IMR-90 (cell line): ENCODE measurements at regions not wholly inside any gene's neighbourhood (a gene's known extent, or its start where the extent isn't known, plus 50 kb on each side); places are given as distances from the start of the nearest gene placed in this dataset. TPM values are rescaled to one million over a fixed set of nuclear protein-coding genes. Genes with fewer than 3 reads are reported as not detected.
A peak's percentile ranks its signal among the peaks of the same experiment; 100 is the strongest.

Source experiments
- ATAC-seq: fragments of 200-7000 bp; cut with Tn5 transposase; 2 replicates; pipeline ENCODE4 v1.9.1; 2020; ENCODE audit warnings: low read depth, mild to moderate bottlenecking, moderate library complexity
- BruUV-seq: library from RNA; stranded (reverse); fragments of 400-500 nt; replicated peaks from 2 replicates; lab custom pipeline; 2021; lab: Mats Ljungman, UMichigan
- CTCF ChIA-PET: fragments of 300-600 bp; formaldehyde crosslinking; extraction: SDS; loops from one replicate; lab custom pipeline; 2021; ENCODE audit warnings: antibody characterized with exemption; lab: Yijun Ruan, JAX
- POLR2A ChIA-PET: fragments of 300-600 bp; sonication (Branson Sonifier 250); formaldehyde crosslinking; loops from one replicate; lab custom pipeline; 2022; ENCODE audit warnings: antibody characterized with exemption; ENCODE audit not compliant: unreplicated experiment; lab: Charles Lee
- DNase-seq: peaks from one replicate; pipeline ENCODE4 v3.0.0; 2013
- H2AFZ ChIP-seq: replicated peaks from 2 replicates; pipeline ENCODE3; 2013; ENCODE audit warnings: low read length, mild to moderate bottlenecking; ENCODE audit not compliant: poor library complexity
- H2AK5ac ChIP-seq: 2 replicates; pipeline ENCODE4 v1.6.1; 2013; ENCODE audit warnings: low read depth, low read length, inconsistent platforms
- H2AK9ac ChIP-seq: replicated peaks from 2 replicates; pipeline ENCODE3; 2013; ENCODE audit warnings: mild to moderate bottlenecking, low read depth, low read length, moderate library complexity; ENCODE audit not compliant: poor library complexity
- H2BK120ac ChIP-seq: 2 replicates; pipeline ENCODE4 v1.6.1; 2013; ENCODE audit warnings: low read depth, low read length, inconsistent platforms
- H2BK15ac ChIP-seq: 3 replicates; pipeline ENCODE4 v1.6.1; 2013; ENCODE audit warnings: low read depth, low read length, inconsistent platforms
- H2BK20ac ChIP-seq: 2 replicates; pipeline ENCODE4 v1.6.1; 2013; ENCODE audit warnings: low read depth, mild to moderate bottlenecking, inconsistent platforms, low read length, moderate library complexity
- H2BK5ac ChIP-seq: 2 replicates; pipeline ENCODE4 v1.6.1; 2013; ENCODE audit warnings: mild to moderate bottlenecking, low read depth, low read length, inconsistent platforms; ENCODE audit not compliant: poor library complexity, severe bottlenecking
- H3K14ac ChIP-seq: replicated peaks from 2 replicates; pipeline ENCODE4 v1.6.1; 2013; ENCODE audit warnings: low read depth, low read length, inconsistent platforms
- H3K18ac ChIP-seq: 2 replicates; pipeline ENCODE4 v1.6.1; 2013; ENCODE audit warnings: low read depth, low read length, control low read depth
- H3K23ac ChIP-seq: 2 replicates; pipeline ENCODE4 v1.6.1; 2013; ENCODE audit warnings: low read depth, low read length, inconsistent platforms
- H3K27ac ChIP-seq: 2 replicates; pipeline ENCODE4 v1.5.1; 2013; ENCODE audit warnings: mild to moderate bottlenecking, control low read depth, low read length; ENCODE audit not compliant: insufficient read depth
- H3K27me3 ChIP-seq: 2 replicates; pipeline ENCODE4 v1.6.1; 2013; ENCODE audit warnings: low read length; ENCODE audit not compliant: control insufficient read depth, insufficient read depth
- H3K36me3 ChIP-seq: 2 replicates; pipeline ENCODE4 v1.6.1; 2013; ENCODE audit warnings: low read length, mixed read lengths; ENCODE audit not compliant: control insufficient read depth, insufficient read depth
- H3K4ac ChIP-seq: 2 replicates; pipeline ENCODE4 v1.6.1; 2013; ENCODE audit warnings: low read depth, low read length, inconsistent platforms
- H3K4me1 ChIP-seq: 2 replicates; pipeline ENCODE4 v1.6.1; 2013; ENCODE audit warnings: low read length, mixed read lengths; ENCODE audit not compliant: control insufficient read depth, insufficient read depth
- H3K4me2 ChIP-seq: 2 replicates; pipeline ENCODE4 v1.6.1; 2013; ENCODE audit warnings: low read depth, mild to moderate bottlenecking, control low read depth, low read length, moderate library complexity
- H3K4me3 ChIP-seq: 2 replicates; pipeline ENCODE4 v1.5.1; 2013; ENCODE audit warnings: low read depth, mild to moderate bottlenecking, control low read depth, low read length, moderate library complexity; ENCODE audit not compliant: insufficient read depth
- H3K56ac ChIP-seq: 2 replicates; pipeline ENCODE4 v1.6.1; 2013; ENCODE audit warnings: low read length, inconsistent platforms; ENCODE audit not compliant: insufficient read depth; ENCODE audit errors: extremely low read depth
- H3K79me1 ChIP-seq, 2 experiments: 2 replicates each; pipeline ENCODE4 v1.6.1; 2013; ENCODE audit warnings: low read length in 2 of 2, inconsistent platforms in 1 of 2, low read depth in 1 of 2
- H3K9ac ChIP-seq: 2 replicates; pipeline ENCODE4 v1.6.1; 2013; ENCODE audit warnings: low read depth, low read length, control low read depth
- H3K9me1 ChIP-seq: 2 replicates; pipeline ENCODE4 v1.6.1; 2013; ENCODE audit warnings: low read length, inconsistent platforms; ENCODE audit not compliant: insufficient read depth
- H3K9me3 ChIP-seq: 2 replicates; pipeline ENCODE4 v1.6.1; 2013; ENCODE audit warnings: low read length; ENCODE audit not compliant: control insufficient read depth, insufficient read depth
- H4K20me1 ChIP-seq: 2 replicates; pipeline ENCODE4 v1.6.1; 2013; ENCODE audit warnings: low read length, inconsistent platforms; ENCODE audit not compliant: insufficient read depth
- H4K5ac ChIP-seq: 2 replicates; pipeline ENCODE4 v1.6.1; 2013; ENCODE audit warnings: mild to moderate bottlenecking, low read depth, low read length, control low read depth
- H4K8ac ChIP-seq, 2 experiments: 2 replicates each; pipeline ENCODE4 v1.6.1; 2013; ENCODE audit warnings: low read depth in 2 of 2, low read length in 2 of 2, control low read depth in 1 of 2, inconsistent platforms in 1 of 2
- H4K91ac ChIP-seq: 2 replicates; pipeline ENCODE4 v1.6.1; 2013; ENCODE audit warnings: low read depth, low read length, inconsistent platforms; ENCODE audit not compliant: insufficient read depth
- BHLHE40 ChIP-seq: fragments of 150-350 bp; IDR thresholded peaks from 2 replicates; pipeline ENCODE4 v1.6.1; 2016; ENCODE audit warnings: mild to moderate bottlenecking, low read depth, low read length
- CEBPB ChIP-seq: IDR thresholded peaks from 2 replicates; pipeline ENCODE4 v1.6.1; 2012; ENCODE audit warnings: low read depth, low read length, improper control_type of control experiment
- POLR2A ChIP-seq: IDR thresholded peaks from 2 replicates; pipeline ENCODE4 v1.6.1; 2012; ENCODE audit warnings: mild to moderate bottlenecking, low read depth, low read length
- WGBS, 2 experiments: methylation state at CpG; one replicate each; pipeline versions ENCODE4 v1.1.5 to v1.1.7; 2013; ENCODE audit warnings: missing lambda C conversion rate in 2 of 2; ENCODE audit not compliant: insufficient read length in 1 of 2; ENCODE audit errors: extremely low coverage in 2 of 2; 5-methylcytosine and 5-hydroxymethylcytosine counted together
- dilution Hi-C: fragments of 300-500 bp; cut with HindIII; formaldehyde crosslinking; loops from one replicate; pipeline ENCODE4 v1.14.3; 2018; ENCODE audit warnings: low sequenced_read_pairs; ENCODE audit not compliant: unreplicated experiment
- in situ Hi-C: fragments of 300-500 bp; cut with MboI; formaldehyde crosslinking; loops from 3 replicates; pipeline ENCODE4 v1.14.3; 2019; ENCODE audit warnings: low sequenced_read_pairs, inconsistent platforms, mixed read lengths
- intact Hi-C: fragments of 100-400 bp; cut with micrococcal nuclease; formaldehyde crosslinking; loops from 2 replicates; pipeline ENCODE4 v1.10.0; 2022
- microRNA-seq, 2 experiments: library from miRNA; stranded (forward) in 1 of 2; unstranded in 1 of 2; fragments of 10-50 nt in 1 of 2; fragments of <30 nt in 1 of 2; gene quantifications in 1 of 2; microRNA quantifications in 1 of 2; one replicate each; pipeline versions ENCODE3 to v1.1.0; 2013 to 2020; ENCODE audit not compliant: insufficient read depth in 1 of 2, insufficient read length in 1 of 2, unreplicated experiment in 1 of 2
- small RNA-seq, 5 experiments: library from RNA; depleted of rRNA; stranded (forward); fragments of <200 nt; gene quantifications; one replicate each; pipeline ENCODE3, GENCODE V24; 2012

DNA sequence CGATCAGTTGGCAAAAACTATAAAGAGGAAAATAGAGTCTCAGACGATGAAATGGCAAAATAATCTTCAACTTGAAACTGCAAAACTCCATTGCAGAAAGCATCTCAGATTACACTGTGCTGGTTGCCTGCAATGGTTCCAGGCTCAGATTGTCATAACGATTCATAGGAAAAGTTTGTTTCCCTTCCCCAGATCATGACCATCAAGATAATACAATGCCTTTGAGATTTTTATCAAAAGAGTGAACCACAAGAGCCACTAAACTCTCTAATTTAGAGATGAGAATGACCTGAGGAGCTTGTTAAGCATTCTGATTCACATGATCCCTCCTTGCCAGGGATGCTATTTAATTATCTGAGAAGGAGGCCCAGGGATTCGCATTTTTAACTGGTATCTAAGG is 52.6 kb upstream of the ITGA1 start:
- Histone ChIP-seq H2BK15ac (no peak overlapping the region), H3K23ac (no peak overlapping the region), H4K91ac (no peak overlapping the region), H2AFZ (no peak overlapping the region), H4K8ac (no peak overlapping the region), H3K14ac (no peak overlapping the region), H2BK20ac (no peak overlapping the region), H2BK5ac (no peak overlapping the region), H3K4me1 (peaks cover 2% of the 10 kb centered on the region; the same call in 1 of the 2 replicates), H2BK120ac (no peak overlapping the region), H3K4me2 (no peak overlapping the region), H2AK9ac (no peak overlapping the region), H3K18ac (no peak overlapping the region), H3K79me1 (no peaks in the 10 kb centered on the region), H3K27ac (no peak overlapping the region), H4K20me1 (no peaks in the 10 kb centered on the region), H3K9me1 (no peaks in the 10 kb centered on the region), H4K5ac (no peak overlapping the region), H3K9me3 (no peaks in the 10 kb centered on the region), H3K9ac (no peak overlapping the region), H2AK5ac (no peak overlapping the region), H3K56ac (no peak overlapping the region), H3K27me3 (no peaks in the 10 kb centered on the region), H3K4ac (no peak overlapping the region), H3K36me3 (no peaks in the 10 kb centered on the region), H3K4me3 (no peak overlapping the region)
- intact Hi-C loops (no loop called here), dilution Hi-C loops (no loop called here), in situ Hi-C loops (no loop called here)
- DNase-seq (peak; percentile 6), ATAC-seq (no peak)
- BruUV-seq = no TSS peak
- ChIA-PET CTCF (no interaction called here), POLR2A (no interaction called here)
- TF ChIP-seq CEBPB (no peak), POLR2A (no peak), BHLHE40 (no peak)
- WGBS, 2 experiments = no CpG with 5 or more reads among the region's 4 CpGs

Small RNA genes in the stretch of these regions (microRNA-seq; reads per million reads assigned to microRNA genes)
- not detected for gene RPS17P11 (ENCODE audit: insufficient read depth, insufficient read length)

Small RNA genes in the stretch of these regions (small RNA-seq; reads per million reads assigned to genes)
- 0 reads per million in 5 experiments for gene RPS17P11
